ENCODE measurements at regions not wholly inside any gene's neighbourhood (a gene's known extent, or its start where the extent isn't known, plus 50 kb on each side); places are given as distances from the start of the nearest gene placed in this dataset.
"Not testable (repeated sequence)": the region's sequence is repeated elsewhere in the genome, so short reads cannot be mapped to it uniquely, and the experiment has no call there.

DNA sequence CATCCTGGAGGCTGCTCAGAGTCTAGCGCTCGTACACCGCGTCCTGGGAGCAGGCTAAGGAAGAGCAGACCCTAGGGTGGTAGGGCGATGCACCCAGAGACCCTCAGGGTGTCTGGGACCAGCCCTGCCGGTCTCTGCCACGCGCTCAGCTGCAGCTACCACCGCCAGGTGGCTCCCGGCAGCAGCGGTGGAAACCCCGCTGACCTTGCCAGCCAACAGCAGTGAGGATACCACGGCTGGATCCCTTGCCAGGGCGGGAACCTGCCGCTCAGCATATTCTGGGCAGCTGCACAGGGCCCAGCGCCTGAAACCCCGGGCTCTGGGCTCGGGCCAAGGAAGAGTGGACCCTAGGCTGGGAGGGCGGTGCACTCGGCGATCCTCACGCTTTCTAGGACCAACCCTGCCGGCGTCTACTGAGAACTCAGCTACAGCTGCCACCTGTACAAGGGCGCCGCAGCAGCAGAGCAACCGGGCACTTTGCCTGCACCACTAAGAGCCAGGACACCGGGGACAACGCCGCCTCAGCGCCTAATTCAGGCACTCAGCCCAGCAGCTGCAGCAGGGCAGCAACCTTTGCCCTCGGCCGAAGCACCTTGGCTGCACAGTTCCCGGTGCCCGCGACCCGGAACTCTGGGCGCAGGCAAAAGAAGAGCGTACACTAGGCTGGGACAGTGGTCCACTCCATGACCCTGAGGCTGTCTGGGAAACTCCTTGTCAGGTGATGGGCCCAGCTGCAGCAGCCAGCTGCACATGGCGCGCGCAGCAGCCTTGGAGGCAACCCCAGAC lies 80.8 kb downstream of the POTEB2 start:
- DNase-seq = not testable (repeated sequence)

DNA sequence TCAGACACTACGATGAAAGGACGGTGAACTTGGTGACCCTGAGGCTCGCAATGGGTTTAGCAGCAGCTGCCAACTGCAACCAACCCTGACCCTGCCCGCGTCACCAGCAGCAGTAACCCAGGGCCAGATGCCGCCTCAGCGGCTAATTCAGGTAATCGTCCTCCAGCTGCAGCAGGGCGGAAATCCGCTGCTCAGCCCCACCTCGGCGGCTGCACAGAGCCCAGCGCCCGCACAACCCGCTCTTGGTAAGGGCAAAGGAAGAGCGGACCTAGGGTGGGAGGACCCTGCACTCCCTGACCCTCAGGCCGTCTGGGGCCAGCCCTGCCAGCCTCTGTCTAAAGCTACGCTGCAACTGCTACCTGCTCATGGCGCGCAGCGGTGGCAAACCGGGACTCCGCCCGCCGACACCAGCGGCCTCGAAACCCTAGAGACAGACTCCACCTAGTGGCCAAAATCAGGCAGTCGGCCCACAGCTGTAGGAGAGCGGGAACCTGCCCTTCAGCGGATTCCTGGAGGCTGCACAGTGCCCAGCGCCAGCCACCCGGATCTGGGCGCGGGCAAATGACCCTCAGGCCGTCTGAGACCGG lies 82.4 kb downstream of the POTEB2 start:
- peak in 1 of 2 donors; percentile 53 for DNase-seq

DNA sequence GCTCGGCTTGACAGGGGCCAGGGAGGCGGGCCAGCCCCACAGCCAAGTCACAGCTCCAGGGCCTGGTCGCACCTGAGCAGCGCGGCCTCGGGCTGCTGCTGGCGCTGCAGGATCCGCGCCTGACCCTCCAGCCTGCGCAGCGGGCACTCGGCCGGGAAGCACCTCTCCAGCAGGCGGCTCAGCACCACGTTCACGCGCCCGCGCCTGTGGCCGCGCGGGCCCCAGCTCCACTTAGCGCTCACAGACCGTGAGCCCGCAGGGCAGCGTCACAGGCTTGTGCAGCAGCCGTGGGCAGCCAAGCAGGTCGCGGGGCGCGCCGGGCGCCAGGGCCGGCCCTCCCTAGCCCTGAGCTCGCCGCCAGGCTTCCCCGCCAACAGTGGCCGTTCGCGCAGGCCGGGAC lies 90.7 kb downstream of the POTEB2 start:
- not testable (repeated sequence) for DNase-seq

DNA sequence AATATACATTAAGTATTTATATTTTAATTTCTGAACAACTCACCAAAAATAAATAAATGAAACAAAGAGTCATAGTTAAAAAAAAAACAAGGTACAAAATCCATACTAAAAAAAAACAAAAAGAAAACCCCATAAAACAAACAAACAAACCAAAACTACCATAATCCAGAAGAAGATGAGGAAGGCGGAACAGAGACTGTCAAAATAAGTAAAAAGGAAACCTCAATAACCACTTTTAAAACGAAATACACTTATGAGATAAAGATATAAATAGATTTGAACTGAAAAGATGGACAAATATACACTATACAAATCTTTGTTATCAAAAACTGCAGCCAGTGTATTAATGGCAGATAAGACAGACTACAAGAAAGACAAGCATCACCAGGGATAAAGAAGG lies 98.2 kb downstream of the POTEB2 start:
- not testable (repeated sequence) for DNase-seq

DNA sequence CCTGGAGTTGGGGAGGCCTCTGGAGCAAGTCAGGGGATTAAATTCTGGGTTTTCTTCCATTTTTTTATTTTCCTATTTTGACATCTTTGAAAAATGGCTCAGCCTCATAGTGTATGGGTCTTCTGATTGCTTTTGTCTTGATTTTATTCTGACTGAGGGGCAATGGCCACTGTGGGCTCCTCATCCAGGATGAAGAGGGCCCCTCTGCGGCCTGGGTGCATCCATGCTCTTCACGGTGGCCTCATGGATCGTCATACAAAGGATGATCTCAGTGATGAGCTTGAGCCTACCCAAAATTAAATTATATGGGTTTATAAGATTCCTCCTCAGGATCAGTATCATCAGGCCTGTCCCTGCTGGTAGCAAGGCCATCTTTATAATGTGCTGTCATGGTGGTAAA lies 103.7 kb downstream of the POTEB2 start:
- DNase-seq = not testable (repeated sequence)

DNA sequence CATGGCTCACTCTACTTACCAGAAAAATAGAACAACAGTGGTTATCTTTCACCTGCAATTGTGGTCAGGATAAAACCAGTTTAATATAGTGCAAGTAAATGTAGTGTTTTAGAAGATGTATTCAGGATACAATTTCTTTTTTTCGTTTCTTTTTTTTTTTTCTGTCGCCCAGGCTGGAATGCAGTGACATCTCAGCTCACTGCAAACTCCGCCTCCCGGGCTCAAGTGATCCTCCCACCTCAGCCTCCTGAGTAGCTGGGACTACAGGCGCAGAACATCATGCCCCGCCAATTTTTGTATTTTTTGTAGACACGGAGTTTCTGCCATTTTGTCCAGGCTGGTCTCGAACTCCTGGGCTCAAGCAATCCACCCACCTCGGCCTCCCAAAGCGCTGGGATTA lies 109.7 kb downstream of the POTEB2 start:
- not testable (repeated sequence) for DNase-seq

DNA sequence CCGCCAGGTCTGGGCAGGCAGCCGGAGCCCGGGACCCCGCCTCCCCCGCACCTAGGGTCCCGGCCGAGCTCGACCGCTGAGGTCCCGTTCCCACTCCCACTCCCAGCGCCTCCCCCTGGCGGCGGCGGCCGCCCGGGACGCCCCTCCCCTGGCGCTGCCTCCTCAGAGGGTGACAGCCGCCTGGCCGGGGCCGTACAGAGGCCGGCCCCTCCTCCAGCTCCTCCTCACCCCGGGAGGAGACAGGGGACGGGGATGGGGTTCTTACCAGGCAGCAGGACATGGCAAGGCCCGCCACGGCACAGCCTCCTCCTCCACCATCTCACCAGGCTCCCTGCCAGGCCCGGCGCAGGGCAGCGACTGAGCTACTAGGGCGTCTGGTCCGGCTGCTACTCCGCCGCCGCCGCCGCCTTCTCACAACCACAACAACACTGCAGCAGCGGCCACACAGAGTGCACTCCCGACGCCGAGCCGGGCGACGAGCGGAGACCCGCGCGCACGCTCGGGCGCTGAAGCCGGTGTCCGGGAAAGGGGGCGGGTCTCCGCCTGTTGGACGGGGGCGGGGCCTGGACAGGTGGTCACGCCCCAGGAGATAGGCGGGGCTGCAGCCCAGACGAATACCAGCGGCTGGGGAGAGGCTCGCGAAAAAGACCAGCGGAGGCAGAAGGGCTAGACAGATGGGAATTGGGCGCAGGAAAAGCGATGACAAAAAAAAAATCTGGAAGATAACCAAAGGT lies 110.3 kb downstream of the POTEB2 start:
- DNase-seq = peak in 1 of 2 donors; percentile 3

DNA sequence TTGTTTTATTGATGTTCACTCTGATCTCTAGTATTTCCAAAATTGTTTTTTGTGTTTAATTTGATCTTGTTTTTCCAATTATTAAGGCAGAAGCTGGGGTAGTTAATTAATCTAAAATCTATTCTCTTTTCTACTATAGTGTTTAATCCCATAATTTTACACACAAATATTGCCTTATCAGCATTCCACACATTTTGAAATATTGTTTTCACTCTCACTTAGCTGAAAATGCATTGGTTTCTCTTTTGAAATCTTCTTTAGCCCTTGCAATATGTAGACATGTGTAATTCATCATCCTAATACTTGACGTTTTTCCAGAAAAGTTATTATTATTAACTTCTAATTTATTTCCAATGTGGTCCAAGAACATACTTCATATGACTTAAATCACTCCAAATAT lies 132.6 kb downstream of the POTEB2 start:
- not testable (repeated sequence) for DNase-seq

Data from CD4-positive, alpha-beta T cell treated with Interleukin-4 for 1 hour (primary cell).